Spleen (tissue), 7 donors: ENCODE measurements at regions not wholly inside any gene's neighbourhood (a gene's known extent, or its start where the extent isn't known, plus 50 kb on each side); places are given as distances from the start of the nearest gene placed in this dataset.

Experiments
- POLR2A ChIP-seq, 3 donors: fragments of 450-650 bp; IDR thresholded peaks; one replicate each; pipeline ENCODE4 v1.5.1; 2017; ENCODE audit warnings: antibody characterized with exemption in 3 of 3, mild to moderate bottlenecking in 1 of 3
- TF ChIP-seq, protein P1 (sequence below), 11 experiments: fragments of 200-600 bp in 7 of 11; fragments of 450-650 bp in 4 of 11; sonication (generic) in 4 of 11; IDR thresholded peaks in 8 of 11; conservative IDR thresholded peaks in 3 of 11; 1 replicate in 7 of 11; 2 replicates in 4 of 11; pipeline versions ENCODE4 v1.4.0 to v1.8.0; 2016 to 2021; ENCODE audit warnings: antibody characterized with exemption in 11 of 11, inconsistent platforms in 4 of 11, mild to moderate bottlenecking in 1 of 11
- donor health status: DM: no; HTN: no; CAD: no; lungs with moderate emphysema.
- donor health status: DM: no; HTN: no; CAD: no.
- donor health status: DM: no; HTN: no; CAD: no.

DNA sequence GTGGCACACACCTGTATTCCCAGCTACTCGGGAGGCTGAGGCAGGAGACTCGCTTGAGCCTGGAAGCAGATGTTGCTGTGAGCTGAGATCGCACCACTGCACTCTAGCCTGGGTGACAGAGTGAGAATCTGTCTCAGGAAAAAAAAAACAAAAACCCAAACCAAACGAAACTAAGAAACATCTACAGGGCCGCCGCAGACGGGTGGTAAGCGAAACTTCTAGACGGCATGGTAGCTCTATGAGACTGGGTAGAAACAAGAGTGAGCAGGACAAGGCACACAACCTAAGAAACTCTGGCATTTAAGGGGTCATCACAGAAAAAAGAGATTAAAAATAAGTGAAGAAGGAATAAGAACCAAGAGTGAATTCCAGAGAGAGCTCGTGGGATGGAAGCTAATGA is 454.8 kb upstream of the KLF4 start:
- no peak for TF ChIP-seq POLR2A (IDR thresholded peaks at IDR 0.05)
- TF ChIP-seq, protein P1, sequence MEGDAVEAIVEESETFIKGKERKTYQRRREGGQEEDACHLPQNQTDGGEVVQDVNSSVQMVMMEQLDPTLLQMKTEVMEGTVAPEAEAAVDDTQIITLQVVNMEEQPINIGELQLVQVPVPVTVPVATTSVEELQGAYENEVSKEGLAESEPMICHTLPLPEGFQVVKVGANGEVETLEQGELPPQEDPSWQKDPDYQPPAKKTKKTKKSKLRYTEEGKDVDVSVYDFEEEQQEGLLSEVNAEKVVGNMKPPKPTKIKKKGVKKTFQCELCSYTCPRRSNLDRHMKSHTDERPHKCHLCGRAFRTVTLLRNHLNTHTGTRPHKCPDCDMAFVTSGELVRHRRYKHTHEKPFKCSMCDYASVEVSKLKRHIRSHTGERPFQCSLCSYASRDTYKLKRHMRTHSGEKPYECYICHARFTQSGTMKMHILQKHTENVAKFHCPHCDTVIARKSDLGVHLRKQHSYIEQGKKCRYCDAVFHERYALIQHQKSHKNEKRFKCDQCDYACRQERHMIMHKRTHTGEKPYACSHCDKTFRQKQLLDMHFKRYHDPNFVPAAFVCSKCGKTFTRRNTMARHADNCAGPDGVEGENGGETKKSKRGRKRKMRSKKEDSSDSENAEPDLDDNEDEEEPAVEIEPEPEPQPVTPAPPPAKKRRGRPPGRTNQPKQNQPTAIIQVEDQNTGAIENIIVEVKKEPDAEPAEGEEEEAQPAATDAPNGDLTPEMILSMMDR (IDR thresholded peaks at IDR 0.05 in 8 of 11, conservative IDR thresholded peaks at IDR 0.05 in 3 of 11), result no peak
